Activated CD8-positive, alpha-beta memory T cell treated with anti-CD3 and anti-CD28 coated beads for 4 hours (primary cell): ENCODE measurements at regions not wholly inside any gene's neighbourhood (a gene's known extent, or its start where the extent isn't known, plus 50 kb on each side); places are given as distances from the start of the nearest gene placed in this dataset.

ENCODE experiments used
- DNase-seq, 2 donors: peaks; one replicate each; pipeline ENCODE4 v3.0.0-alpha.2; 2020; ENCODE audit warnings: low read depth in 2 of 2

DNA sequence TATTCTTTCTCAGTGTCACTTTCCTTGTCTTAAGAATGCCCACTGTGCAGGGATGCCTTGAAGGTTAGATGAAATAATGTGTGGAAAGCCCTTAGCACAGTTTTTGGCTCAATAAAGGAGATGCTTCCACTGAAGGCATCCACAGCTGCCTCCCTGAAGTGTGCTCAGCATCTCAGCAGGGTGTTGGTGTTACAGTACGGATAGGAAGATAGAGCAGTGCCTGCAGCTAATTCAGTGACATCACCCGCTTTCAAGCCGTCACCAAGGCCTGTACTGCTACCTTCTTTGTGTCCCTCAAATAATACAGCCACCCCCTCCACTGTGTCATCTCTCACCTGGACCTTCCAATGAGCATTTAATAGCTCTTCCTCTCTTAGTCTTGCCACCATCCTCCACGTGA lies 59.0 kb downstream of the NDUFS5 start:
- no peak for DNase-seq

DNA sequence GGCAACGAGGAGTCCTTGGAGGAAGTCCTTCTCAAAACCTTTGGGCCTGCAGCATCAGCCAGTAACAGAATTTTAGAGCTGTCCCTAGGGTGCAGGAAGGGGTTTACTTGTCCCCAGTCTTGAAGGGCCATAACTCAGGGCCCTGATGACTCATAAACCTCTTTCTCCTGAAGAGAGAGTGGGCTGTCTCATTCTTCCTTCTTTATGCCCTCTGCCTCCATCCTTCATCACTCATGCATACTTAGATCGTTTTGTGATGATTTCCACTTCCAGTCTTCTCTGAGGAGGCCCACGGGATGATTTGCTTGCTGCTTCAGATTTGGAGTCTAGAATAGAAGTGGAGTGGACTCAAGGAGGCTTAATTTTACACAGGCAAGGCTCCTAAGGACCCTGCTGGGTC lies 60.2 kb downstream of the NDUFS5 start:
- no peak for DNase-seq

DNA sequence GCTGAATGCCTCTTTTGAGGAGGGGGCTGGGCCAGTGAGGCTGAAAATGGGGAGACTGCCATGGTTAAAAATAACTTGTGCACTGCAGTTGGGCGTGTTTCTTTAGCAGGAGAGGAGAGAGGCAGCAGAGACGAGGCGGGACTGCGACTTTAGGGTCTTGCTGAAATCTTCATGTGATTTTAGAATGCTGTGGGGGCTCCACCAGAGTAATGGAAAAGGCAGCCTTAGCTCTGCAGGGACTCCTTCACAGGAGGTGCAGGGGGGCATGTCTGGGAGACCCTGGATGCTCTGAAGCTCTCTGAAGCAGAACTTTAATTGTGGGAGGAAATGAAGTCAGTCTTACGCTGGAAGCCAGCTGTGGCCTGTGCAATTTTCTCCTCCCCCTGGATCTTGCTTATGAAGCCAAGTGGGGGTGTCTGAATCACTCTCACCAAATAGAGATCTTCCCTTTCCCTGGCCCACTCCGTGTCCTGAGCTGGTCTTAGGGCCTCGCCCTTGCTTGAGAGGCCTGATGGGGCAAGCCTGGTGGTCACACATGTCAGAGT lies 60.8 kb downstream of the NDUFS5 start:
- DNase-seq = no peak

DNA sequence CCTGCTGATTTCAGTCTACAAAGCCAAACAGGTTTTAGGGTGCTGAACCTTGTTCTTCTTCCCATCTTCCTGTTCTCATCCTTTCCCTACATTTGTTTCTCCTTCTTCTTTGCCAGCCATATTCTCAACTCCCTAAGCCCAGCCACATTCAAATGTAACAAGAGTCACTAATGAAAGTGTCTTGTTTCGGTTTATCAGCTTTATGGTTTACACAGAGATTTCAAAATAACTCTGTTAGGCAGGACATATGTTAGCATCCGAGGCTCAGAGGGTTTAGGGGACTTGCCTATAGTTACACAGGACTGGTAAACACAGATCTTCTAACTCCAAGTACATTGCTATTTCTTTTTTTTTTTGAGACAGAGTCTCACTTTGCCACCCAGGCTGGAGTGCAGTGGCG lies 61.3 kb downstream of the NDUFS5 start:
- no peak for DNase-seq

DNA sequence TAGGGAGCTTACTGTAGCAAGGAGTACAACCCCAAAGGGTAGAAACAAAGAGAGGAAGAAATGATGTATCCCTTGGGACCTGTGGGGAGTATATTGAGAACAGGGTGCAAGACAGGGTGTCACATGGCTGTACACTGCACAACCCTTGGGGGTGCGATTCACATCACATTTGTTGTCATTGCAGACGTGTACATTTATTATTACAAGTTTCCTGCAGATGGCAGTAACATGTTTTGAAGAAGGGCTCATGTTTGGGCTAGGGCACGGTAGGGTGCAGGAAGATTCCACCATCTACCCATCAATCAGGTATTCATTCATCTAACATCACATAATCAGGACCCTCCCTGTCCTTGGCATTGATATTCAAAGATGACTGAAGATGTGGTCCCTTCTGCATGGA lies 62.5 kb downstream of the NDUFS5 start:
- DNase-seq = no peak

DNA sequence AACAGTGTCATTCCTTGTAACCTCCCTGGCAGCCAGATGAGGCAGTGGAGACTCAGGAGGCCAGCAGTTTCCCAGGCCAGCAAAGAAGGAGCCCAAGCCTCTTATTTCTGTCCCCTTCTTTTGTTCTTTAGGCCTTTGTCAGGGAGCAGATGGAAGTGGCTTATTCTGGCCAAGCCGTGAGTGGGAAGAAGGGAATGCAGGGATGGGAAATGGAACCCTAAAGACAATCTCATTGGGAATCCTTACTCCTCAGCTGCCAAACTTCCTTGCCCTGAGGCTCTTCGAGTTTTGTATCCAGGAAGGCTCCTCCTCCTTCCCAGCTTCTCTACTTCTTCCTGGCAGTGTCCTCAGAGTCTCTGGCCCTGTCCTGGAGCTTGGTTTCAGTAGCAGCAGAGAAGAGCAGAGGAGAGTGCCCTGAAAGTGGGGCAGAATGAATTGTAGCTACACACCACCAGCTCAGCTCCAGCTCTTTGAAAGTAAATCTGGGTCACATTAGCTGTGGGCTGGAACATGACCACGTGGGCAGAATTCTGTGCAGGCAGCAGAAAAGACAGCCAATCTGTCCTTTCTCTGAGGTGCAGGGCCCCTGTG lies 63.9 kb downstream of the NDUFS5 start:
- no peak for DNase-seq

DNA sequence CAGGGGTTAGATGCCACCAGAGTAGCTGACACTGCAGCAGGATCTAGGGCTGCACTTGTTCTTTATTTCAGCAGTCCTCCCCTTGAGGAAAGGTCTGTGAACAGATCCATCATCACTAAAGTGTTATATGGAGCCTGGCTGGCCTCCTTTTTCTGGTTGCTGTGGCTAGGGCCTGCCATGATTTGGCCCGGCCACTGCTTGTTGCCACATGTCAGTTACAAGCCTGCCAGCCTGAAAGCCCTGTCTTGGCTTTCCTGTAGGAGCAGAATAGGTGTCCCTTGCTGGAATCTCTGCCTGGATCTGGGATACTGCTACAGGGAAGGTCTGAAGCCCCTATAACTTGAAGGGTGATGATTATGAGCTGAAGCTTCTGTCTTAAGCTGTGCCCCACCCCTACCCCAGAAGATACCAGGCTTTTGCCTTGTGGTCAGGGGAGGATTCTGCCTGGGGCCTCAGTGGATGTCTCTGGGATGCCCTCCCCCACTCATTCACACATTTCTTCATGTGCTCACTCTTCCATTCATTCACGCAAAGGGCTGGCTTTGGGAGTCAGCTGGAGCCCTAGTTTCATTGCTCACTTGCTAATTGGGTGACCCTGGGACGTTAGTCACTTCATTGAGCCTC lies 64.7 kb downstream of the NDUFS5 start:
- DNase-seq = no peak

DNA sequence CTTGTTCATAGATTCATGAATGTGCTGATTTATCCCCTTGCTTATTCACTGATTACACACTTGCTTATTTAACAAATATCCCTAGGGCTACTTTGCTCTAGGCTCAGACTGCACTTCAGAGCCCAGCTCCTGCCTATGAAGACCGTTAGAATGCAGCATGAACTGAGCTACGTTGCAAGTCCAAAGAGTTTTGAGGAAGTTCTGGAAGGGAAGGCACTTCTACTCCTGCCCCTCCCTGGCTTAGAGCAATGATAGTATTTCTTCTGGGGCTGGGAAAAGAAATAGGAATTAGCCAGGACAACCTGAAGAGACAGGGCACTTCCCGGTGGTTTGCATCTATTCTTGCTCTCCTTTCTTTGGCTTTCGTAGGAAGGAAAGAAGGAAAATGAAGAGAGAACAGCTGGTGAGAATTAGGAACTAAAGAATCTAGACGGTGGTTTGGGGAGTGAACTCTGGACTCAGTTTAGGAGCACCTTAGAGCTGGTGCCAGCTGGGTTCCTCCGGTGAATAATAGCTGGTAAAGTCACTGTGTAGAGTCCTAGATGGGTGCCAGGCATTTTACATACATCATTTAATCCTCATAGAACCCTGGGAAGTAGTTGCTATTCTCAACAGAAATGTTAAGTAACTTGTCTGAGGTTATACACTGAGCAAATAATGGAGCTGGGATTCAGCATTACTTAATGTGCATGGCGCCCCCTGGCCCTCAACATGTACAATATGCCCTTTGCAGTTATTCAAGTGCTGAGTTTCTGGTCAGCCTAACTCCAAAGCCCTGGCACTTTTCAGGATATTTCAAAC lies 65.9 kb downstream of the NDUFS5 start:
- no peak for DNase-seq

DNA sequence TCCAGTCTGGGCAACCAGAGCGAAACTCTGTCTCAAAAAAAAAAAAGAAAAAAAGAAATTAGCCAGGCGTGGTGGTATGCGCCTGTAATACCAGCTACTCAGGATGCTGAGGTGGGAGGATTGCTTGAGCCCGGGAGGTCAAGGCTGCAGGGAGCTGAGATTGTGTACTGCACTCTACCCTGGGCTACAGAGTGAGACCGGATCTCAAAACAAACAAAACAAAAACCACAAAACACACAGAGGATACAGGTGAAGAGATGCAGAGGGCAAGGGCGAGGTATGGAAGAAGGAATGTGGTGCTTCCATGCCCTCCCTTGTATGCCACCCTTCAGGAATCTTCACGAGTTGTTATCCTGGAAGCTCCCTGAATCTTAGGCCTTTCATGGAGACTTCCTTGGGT lies 68.5 kb downstream of the NDUFS5 start:
- no peak for DNase-seq

DNA sequence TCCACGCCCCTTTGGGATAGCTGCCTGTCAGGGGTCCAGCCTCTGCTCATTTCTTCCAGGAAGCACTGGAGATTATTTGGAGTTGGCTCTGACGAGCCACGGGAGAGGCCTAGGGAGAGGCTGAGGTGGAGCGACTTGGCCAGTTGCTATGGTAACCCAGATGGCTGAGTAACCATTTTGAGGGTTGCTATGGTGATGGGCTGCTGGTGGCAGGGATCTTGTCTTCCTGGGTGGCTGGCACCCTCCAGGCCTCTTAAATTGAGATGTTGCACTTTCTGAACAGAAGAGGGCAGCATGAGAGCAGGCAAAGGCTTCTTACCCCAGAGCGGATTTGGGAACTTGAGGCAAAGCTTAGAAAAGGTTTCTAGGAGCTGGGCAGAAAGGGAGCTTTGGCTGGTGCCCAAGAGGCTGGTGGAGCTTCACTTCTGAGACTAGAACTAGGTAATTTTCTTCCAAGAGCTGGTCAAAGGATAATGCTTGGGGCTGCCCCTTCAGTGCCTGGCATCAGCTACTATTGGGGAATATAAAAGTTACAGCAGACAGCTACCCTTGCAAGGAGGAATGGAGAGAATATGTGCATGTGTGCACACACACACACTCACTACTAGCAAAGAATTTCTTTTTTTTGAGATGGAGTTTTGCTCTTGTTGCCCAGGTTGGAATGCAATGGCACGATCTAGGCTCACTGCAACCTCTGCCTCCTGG lies 72.5 kb downstream of the NDUFS5 start:
- peak; percentile 23 to 33 for DNase-seq

DNA sequence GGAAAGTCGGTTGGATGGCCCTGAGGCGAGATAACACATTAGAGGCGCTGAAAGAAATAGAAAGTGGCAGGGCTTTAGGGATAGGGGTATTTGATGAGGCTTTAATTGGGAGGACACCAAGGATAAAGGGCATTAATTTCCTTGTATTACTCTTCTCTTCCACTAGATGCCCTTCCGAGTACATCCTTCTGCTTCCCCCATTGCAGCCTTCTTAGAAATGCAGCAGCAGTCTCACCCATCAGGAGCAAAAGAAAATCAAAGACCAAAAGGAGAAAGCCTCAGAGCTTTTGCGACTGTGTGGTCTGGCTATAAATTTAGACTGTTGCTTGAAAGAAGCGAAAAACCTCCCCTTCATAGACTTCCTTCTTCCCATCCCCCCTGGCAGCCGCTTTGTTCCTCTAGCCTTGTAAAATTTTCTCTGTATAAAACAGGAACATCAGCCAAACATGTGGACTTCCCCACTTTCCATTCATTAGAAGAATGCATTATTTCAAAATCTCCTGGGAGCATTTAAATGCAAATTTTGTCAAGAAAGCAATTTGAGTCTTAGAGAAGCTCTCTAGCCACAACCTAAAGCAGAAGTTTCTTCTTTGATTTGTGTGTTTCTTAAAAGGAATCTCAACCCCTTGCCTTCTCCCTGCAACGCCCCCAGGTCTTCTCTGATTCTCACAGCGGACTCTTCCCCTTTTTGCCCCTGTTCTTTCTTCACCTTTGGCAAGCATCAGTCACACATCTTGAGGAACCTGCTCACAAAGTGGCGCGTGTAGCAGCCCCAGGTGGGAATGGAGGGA lies 76.6 kb downstream of the NDUFS5 start:
- DNase-seq = no peak

DNA sequence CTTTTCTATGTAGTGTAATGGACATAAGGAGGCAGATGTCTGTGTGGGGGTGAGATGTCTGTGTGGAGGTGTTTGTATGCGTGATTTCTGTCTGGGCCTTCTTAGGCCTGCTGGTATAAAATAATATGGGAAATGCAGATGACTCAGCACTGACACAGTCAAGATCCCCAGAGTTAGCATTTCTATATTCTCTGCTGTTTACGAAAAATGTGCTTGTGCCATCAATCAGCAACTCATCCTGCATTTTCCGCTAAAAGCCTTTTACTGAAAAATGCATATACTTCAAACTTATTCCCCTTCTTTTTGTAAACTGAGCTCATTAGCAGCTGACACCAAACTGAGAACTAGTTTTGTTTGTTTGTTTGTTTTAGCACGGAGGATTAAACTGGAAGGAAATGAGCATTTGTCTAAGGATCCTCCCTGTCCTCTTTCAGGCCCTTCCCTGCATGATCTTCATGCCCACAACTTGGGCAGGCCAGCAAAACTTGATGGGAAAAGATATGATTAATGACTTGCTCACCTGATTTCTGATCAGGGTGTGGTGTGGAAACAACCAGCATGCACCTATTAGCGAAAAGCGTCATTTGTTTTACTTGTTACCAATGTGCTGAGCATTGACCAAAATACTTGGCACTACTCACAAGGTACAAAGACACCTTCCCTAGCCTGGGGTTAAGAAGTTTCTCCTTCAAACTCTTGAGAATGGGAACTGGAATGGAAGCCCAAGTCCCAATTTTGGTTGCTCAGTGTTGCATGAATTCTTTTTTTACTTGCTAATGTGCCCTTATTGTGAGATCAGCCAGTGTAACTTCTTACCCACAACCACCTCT lies 77.4 kb downstream of the NDUFS5 start:
- no peak for DNase-seq

DNA sequence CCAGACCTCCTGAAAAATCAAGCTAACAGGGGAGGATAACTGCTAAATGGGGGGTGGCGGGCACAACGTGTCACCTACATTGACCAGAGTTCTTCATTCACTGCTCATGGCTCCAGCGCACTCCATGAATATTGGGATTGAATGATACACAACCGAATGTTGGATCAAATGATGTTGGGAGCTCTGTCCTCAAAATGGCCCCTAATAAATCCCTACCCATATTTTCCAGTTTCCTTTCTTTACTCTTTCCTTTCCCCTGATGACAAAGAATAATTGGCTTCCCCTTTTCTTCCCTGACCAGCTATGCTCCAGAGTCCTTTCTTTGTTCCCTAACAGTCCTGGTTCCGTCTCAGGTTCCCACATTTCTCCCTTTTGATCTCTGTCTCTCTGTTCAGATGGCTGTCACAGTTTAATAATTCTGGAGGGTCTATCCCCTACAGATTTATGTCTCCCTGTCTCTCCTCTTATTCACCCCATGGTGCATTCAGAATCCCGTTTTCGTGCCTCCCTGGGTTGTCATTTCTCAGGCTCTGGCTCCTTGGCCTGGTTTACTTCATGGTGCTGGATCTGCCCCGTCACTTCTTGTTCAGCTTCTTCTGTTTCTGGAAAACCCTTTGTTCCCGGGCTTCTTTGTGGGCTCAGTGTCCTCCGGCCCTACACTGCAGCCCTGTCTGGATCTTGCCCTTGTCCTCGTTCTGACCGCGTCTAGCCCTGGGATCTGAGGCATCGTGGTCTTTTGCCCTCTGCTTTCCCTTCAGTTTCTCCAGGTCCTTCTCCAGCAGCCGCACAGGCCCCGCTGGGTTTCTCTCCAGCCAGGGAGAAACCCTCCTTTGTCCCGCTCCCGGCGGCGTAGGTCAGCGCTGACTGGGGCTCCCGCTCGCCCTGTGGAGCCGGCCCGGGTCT lies 78.3 kb downstream of the NDUFS5 start:
- no peak for DNase-seq

DNA sequence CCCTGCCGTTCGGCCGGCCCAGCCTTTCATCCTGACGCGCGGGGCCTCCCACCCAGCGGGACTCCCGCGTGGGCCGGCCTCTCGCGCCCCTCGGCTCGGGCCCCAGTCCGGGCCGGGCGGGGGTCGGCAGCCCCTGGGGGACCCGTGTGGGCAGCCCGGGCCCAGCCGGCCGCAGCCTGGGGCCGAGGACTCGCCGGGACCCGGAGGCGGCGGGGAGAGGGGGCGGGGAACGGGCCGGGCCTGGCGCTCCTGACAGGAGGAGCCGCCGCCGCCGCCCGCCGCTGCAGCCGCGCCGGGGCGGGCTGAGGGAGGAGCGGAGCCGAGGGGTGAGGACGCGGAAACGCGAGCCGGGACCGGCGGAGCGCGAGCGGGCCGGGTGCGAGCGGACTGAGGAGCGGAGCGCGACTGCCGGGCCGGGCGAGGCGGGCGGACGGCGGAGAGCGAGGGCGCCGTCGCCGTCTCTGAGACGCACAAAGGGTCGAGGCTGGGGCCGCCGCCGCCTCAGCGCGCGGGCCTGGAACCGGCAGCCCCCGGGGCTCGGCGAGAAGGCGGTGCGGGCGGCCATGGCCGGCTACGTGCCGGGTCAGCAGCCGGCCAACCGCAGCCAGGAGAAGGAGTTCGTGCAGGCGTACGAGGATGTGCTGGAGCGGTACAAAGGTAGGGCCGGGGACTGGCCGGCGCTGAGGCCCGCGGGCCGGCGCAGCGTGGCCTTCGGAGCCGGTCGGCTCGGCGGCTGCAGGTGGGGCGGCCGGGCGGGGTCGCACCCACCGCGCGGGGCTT lies 79.1 kb downstream of the NDUFS5 start:
- DNase-seq = peak; percentile 31

DNA sequence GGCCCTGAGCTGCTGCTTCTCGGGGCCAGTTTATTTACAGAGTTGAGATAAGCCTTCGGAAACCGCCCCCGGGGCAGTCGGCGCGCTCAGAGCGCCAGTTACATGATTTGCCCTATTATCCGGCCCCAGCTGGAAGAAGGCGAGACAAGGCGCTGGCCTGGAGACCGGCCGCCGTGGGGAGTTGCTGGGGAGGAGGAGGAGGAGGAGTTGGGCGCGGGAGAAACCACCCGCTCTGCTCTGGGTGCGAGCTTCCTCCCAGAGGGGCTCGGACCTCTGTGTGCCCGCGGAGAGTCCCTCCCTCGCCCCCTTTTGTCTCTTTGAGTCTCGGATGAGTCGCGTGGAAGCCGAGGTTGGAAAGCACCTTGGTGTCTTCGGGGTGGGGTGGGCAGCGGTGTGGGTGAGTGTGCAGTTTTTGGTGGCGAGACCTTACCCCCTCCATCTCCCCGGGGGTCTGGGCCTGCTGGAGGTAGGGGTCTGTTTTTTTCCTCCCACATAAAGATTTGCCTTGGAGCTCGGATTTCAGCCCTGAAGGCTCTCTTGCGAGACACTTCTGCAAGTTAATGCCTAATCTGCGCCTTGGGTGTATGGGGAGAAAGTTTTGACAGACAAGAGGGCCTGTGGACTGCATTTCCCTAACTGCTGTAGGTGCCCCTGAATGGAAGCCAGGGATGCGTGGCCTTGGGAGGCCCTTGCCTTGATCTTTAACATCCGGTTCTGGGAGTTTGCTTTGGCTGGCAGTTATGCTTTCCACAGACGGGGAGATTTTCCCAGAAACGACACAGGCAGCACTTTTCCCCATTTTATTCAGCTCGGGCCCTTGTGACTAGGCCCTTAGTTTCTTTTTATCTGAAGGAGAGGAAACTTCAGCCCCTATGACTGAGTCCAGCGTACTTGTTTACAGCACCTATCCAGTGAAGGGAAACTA lies 80.0 kb downstream of the NDUFS5 start:
- DNase-seq = peak in 1 of 2 donors; percentile 9

DNA sequence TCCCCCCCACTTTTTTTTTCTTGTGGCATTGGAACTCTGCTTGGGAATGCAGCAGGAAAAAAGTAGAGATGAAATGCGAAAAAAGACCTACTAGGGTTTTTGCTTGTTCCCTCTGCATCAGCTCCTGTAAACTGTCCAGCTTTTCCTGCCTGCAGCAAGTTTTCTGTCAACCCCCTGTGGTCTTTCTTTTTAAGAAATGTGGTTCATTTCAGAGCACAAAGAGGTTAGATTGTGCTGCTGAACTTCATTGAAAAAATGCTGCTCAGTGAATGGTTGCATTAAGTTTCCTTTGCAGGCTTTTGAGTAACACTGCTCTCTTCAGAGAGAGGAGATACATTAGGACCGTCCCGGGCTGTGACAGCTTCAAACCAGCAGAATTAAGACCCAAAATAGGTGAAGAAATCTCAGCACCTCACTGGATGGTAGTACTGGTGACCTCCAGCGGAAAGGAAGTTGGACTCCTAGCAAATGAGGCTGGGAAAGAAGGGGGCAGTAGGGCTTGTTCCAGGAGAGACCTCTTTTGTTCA lies 80.7 kb downstream of the NDUFS5 start:
- no peak for DNase-seq
